MM.1S (cell line): ENCODE measurements at regions not wholly inside any gene's neighbourhood (a gene's known extent, or its start where the extent isn't known, plus 50 kb on each side); places are given as distances from the start of the nearest gene placed in this dataset.

Experiments
- EZH2 ChIP-seq: fragments of 300-600 bp; sonication (generic); optimal IDR thresholded peaks from 2 replicates; pipeline ENCODE3; 2017; ENCODE audit warnings: low read depth, mild to moderate bottlenecking, antibody characterized with exemption, low read length, mixed read lengths
- EZH2phosphoT487 ChIP-seq: fragments of 300-600 bp; sonication (generic); IDR thresholded peaks from 2 replicates; pipeline ENCODE4 v1.6.1; 2018; ENCODE audit warnings: antibody characterized with exemption, low read length
- TF ChIP-seq, protein P1 (sequence below): fragments of 300-600 bp; sonication (generic); IDR thresholded peaks from 2 replicates; pipeline ENCODE4 v1.5.1; 2016; ENCODE audit warnings: antibody characterized with exemption, low read length, mixed read lengths

- TF ChIP-seq, protein P1, sequence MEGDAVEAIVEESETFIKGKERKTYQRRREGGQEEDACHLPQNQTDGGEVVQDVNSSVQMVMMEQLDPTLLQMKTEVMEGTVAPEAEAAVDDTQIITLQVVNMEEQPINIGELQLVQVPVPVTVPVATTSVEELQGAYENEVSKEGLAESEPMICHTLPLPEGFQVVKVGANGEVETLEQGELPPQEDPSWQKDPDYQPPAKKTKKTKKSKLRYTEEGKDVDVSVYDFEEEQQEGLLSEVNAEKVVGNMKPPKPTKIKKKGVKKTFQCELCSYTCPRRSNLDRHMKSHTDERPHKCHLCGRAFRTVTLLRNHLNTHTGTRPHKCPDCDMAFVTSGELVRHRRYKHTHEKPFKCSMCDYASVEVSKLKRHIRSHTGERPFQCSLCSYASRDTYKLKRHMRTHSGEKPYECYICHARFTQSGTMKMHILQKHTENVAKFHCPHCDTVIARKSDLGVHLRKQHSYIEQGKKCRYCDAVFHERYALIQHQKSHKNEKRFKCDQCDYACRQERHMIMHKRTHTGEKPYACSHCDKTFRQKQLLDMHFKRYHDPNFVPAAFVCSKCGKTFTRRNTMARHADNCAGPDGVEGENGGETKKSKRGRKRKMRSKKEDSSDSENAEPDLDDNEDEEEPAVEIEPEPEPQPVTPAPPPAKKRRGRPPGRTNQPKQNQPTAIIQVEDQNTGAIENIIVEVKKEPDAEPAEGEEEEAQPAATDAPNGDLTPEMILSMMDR: no peak
- no peak for TF ChIP-seq EZH2
- TF ChIP-seq EZH2phosphoT487: no peak
Measured at GRCh38 chr4:145345401-145345800, 136.3 kb upstream of the SMAD1 start.
